ENCODE measurements at regions not wholly inside any gene's neighbourhood (a gene's known extent, or its start where the extent isn't known, plus 50 kb on each side); places are given as distances from the start of the nearest gene placed in this dataset.

GRCh38 chr4:27129871-27130366, 269.3 kb downstream of the STIM2 start:
- TF ChIP-seq SUZ12 (IDR thresholded peaks at IDR 0.05) (no peak), TARDBP (IDR thresholded peaks at IDR 0.05) (no peak), FOXK2 (IDR thresholded peaks at IDR 0.05) (no peak), FOXM1 (IDR thresholded peaks at IDR 0.05; ENCODE audit: borderline replicate concordance) (no peak), SP1 (IDR thresholded peaks at IDR 0.05) (no peak), BHLHE40 (IDR thresholded peaks at IDR 0.05; ENCODE audit: borderline replicate concordance) (no peak), ARNT (IDR thresholded peaks at IDR 0.05) (no peak), L3MBTL2 (conservative IDR thresholded peaks at IDR 0.05) (no peak)
- TF ChIP-seq, protein P1, sequence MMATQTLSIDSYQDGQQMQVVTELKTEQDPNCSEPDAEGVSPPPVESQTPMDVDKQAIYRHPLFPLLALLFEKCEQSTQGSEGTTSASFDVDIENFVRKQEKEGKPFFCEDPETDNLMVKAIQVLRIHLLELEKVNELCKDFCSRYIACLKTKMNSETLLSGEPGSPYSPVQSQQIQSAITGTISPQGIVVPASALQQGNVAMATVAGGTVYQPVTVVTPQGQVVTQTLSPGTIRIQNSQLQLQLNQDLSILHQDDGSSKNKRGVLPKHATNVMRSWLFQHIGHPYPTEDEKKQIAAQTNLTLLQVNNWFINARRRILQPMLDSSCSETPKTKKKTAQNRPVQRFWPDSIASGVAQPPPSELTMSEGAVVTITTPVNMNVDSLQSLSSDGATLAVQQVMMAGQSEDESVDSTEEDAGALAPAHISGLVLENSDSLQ (IDR thresholded peaks at IDR 0.05) = no peak

All from HEK293T (cell line).